OCI-LY1 (cell line): ENCODE measurements at regions not wholly inside any gene's neighbourhood (a gene's known extent, or its start where the extent isn't known, plus 50 kb on each side); places are given as distances from the start of the nearest gene placed in this dataset.

Experiments
- CTCF ChIP-seq: fragments of 200-600 bp; sonication (generic), shearing (Covaris generic); IDR thresholded peaks from 2 replicates; pipeline ENCODE4 v1.5.1; 2017; ENCODE audit warnings: mild to moderate bottlenecking, antibody characterized with exemption, low read length, moderate library complexity, mixed read lengths
- EZH2 ChIP-seq: fragments of 200-600 bp; sonication (generic), shearing (Covaris generic); IDR thresholded peaks from 2 replicates; pipeline ENCODE4 v1.8.0; 2017; ENCODE audit warnings: borderline replicate concordance, mixed run types, mild to moderate bottlenecking, antibody characterized with exemption, low read length, moderate library complexity, mixed read lengths

- TF ChIP-seq CTCF (no peak), EZH2 (no peak)
These were observed 87.9 kb downstream of the ZXDA start for GRCh38 chrX:57822398-57822797.
